H1 (cell line): ENCODE measurements at regions not wholly inside any gene's neighbourhood (a gene's known extent, or its start where the extent isn't known, plus 50 kb on each side); places are given as distances from the start of the nearest gene placed in this dataset.

Experiments
- CEBPB ChIP-seq: IDR thresholded peaks from 2 replicates; pipeline ENCODE4 v1.6.1; 2012; ENCODE audit warnings: low read depth, low read length
- CTCF ChIP-seq, 3 experiments: IDR thresholded peaks; 1 replicate in 2 of 3; 2 replicates in 1 of 3; pipeline versions ENCODE4 v1.5.1 to v1.6.1; 2011; ENCODE audit warnings: low read length in 3 of 3, mild to moderate bottlenecking in 3 of 3, inconsistent platforms in 2 of 3, low read depth in 1 of 3, moderate library complexity in 1 of 3; ENCODE audit not compliant: insufficient read depth in 1 of 3; ENCODE audit errors: control extremely low read depth in 1 of 3
- GABPA ChIP-seq: IDR thresholded peaks from 2 replicates; pipeline ENCODE4 v1.6.1; 2011; ENCODE audit warnings: mild to moderate bottlenecking, low read length, moderate library complexity, borderline replicate concordance; ENCODE audit not compliant: insufficient read depth
- POU5F1 ChIP-seq: IDR thresholded peaks from 2 replicates; pipeline ENCODE4 v1.6.1; 2011; ENCODE audit warnings: low read depth, mild to moderate bottlenecking, low read length, moderate library complexity
- SIN3A ChIP-seq, 2 experiments: IDR thresholded peaks in 1 of 2; conservative IDR thresholded peaks in 1 of 2; 2 replicates each; pipeline ENCODE4 v1.6.1; 2011 to 2012; ENCODE audit warnings: low read length in 2 of 2, improper control_type of control experiment in 1 of 2, low read depth in 1 of 2, mild to moderate bottlenecking in 1 of 2

DNA sequence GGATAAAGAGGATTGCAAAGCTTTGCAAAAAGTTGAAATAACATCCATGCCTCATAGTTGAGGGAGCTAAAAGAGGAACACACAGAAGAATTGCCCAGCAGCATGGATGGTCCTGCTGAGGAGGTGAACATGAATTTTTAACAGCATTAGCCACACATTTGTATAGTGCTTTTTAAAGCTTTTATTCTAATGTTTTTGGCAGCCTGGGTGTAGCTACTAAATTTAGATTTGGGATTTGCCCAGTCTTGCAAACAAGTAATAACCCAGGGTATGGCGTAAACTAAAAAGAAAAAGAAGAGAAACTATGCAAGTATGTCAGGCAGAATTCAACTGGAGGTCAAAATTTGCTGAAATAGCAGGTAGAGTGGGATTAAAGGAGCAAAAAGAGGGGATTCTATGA is 75.1 kb upstream of the PTPRK start (continued):
- TF ChIP-seq GABPA: no peak
- TF ChIP-seq SIN3A (conservative IDR thresholded peaks at IDR 0.05 in 1 of 2, IDR thresholded peaks at IDR 0.05 in 1 of 2; ENCODE audit: low read depth in 1 of 2, low read length in 2 of 2): no peak
- no peak for TF ChIP-seq POU5F1
- TF ChIP-seq CTCF (IDR thresholded peaks at IDR 0.05; ENCODE audit: control extremely low read depth in 1 of 3, insufficient read depth in 1 of 3, low read depth in 1 of 3, low read length in 3 of 3): no peak
- no peak for TF ChIP-seq CEBPB
